Smooth muscle cell (in vitro differentiated cells): ENCODE measurements at regions not wholly inside any gene's neighbourhood (a gene's known extent, or its start where the extent isn't known, plus 50 kb on each side); places are given as distances from the start of the nearest gene placed in this dataset.

Source experiments
- DNase-seq: peaks from one replicate; lab custom pipeline; 2025; ENCODE audit not compliant: unreplicated experiment; lab: John Stamatoyannopoulos, UW
- H2AFZ ChIP-seq: fragments of 200-600 bp; sonication (generic); 2 replicates; pipeline ENCODE4 v1.6.0; 2016; ENCODE audit warnings: antibody characterized with exemption, low read depth, mild to moderate bottlenecking
- H3F3A ChIP-seq: fragments of 200-600 bp; sonication (generic); 2 replicates; pipeline ENCODE4 v1.6.0; 2017; ENCODE audit warnings: antibody characterized with exemption, low read depth
- H3K27ac ChIP-seq: fragments of 200-600 bp; sonication (generic); 2 replicates; pipeline ENCODE4 v1.5.1; 2016; ENCODE audit warnings: low read depth, mild to moderate bottlenecking
- H3K27me3 ChIP-seq: fragments of 200-600 bp; sonication (generic); 2 replicates; pipeline ENCODE4 v1.6.1; 2016; ENCODE audit warnings: low read depth, mild to moderate bottlenecking
- H3K36me3 ChIP-seq: fragments of 200-600 bp; sonication (generic); 2 replicates; pipeline ENCODE4 v1.5.1; 2016; ENCODE audit warnings: low read depth
- H3K4me1 ChIP-seq: fragments of 200-600 bp; sonication (generic); 2 replicates; pipeline ENCODE4 v1.5.1; 2016; ENCODE audit warnings: low read depth
- H3K4me2 ChIP-seq: fragments of 200-600 bp; sonication (generic); 2 replicates; pipeline ENCODE4 v1.6.0; 2016; ENCODE audit warnings: mild to moderate bottlenecking
- H3K4me3 ChIP-seq: fragments of 200-600 bp; sonication (generic); 2 replicates; pipeline ENCODE4 v1.5.1; 2016; ENCODE audit warnings: mild to moderate bottlenecking
- H3K79me2 ChIP-seq: fragments of 200-600 bp; sonication (generic); 2 replicates; pipeline ENCODE4 v1.6.0; 2016; ENCODE audit warnings: low read depth, mild to moderate bottlenecking
- H3K9ac ChIP-seq: fragments of 200-600 bp; sonication (generic); 2 replicates; pipeline ENCODE4 v1.6.0; 2016; ENCODE audit warnings: low read depth
- H3K9me3 ChIP-seq: fragments of 200-600 bp; sonication (generic); replicated peaks from 2 replicates; pipeline ENCODE4 v1.5.1; 2016; ENCODE audit warnings: low read depth
- H4K20me1 ChIP-seq: fragments of 200-600 bp; sonication (generic); 2 replicates; pipeline ENCODE4 v1.6.0; 2016; ENCODE audit warnings: low read depth
- WGBS: methylation state at CpG from one replicate; pipeline ENCODE4 v1.1.7; 2016; ENCODE audit warnings: low lambda C conversion rate; 5-methylcytosine and 5-hydroxymethylcytosine counted together
- TF ChIP-seq, protein P1 (sequence below): fragments of 200-600 bp; sonication (generic); IDR thresholded peaks from 2 replicates; pipeline ENCODE4 v1.5.1; 2017; ENCODE audit warnings: borderline replicate concordance, mild to moderate bottlenecking, antibody characterized with exemption; ENCODE audit not compliant: insufficient read depth, poor library complexity, severe bottlenecking

DNA sequence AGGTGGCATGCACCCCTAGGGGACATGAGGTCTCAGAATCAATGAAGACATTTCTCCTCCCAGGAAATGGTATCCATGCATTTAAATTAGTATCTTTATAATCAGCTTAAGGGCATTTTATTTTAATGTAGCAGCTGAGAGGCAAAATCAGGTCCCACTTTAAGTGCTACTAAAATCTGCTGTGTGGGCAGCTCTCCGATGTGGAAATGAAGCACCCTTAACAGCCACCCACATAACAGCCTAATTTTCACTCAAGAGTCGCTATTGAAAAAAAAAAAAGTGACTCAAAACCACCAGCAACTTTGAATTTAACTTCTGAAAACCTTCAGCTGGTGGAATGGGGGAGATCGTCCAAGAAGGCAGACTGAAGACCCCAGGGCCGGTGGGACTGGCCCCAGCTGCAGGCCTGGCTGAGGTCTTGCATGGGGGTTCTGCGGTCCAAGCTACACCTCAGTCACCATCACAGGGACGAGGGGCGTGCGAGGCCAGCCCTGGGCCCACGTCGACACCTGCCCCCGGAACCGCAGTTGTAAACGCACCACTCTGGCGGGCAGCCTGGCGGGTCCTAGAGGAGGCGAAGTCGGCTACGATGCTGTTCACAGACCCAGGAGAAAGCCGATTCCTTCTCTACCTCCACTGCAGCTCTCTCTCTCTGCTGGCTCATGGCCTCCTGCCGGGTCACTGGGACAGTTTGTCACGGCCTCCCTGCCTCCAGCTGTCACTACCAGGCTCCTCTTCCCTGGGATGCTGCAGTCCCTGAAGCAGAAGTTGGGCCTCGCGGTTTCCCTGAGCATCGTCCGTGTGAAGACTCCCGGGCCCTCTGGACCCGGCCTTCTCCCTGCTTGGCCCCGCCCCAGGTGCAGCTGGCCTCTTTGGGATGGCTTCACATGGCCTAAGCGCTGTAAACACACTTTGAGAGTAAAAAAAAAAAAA lies 111.9 kb downstream of the KCNF1 start:
- DNase-seq: no peak
- H3K4me3 ChIP-seq: no peak overlapping the region
- no peaks in the 10 kb centered on the region for H3K27me3 ChIP-seq
- TF ChIP-seq, protein P1, sequence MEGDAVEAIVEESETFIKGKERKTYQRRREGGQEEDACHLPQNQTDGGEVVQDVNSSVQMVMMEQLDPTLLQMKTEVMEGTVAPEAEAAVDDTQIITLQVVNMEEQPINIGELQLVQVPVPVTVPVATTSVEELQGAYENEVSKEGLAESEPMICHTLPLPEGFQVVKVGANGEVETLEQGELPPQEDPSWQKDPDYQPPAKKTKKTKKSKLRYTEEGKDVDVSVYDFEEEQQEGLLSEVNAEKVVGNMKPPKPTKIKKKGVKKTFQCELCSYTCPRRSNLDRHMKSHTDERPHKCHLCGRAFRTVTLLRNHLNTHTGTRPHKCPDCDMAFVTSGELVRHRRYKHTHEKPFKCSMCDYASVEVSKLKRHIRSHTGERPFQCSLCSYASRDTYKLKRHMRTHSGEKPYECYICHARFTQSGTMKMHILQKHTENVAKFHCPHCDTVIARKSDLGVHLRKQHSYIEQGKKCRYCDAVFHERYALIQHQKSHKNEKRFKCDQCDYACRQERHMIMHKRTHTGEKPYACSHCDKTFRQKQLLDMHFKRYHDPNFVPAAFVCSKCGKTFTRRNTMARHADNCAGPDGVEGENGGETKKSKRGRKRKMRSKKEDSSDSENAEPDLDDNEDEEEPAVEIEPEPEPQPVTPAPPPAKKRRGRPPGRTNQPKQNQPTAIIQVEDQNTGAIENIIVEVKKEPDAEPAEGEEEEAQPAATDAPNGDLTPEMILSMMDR: no peak
- H3K9me3 ChIP-seq: no peaks in the 10 kb centered on the region
- no peaks in the 10 kb centered on the region for H3K36me3 ChIP-seq
- H4K20me1 ChIP-seq: no peaks in the 10 kb centered on the region
- no peak overlapping the region for H3K27ac ChIP-seq
- H3K79me2 ChIP-seq: no peaks in the 10 kb centered on the region
- H2AFZ ChIP-seq: no peak overlapping the region
- no peak overlapping the region for H3K9ac ChIP-seq
- WGBS: 94% methylated on average over 29 of the region's 29 CpGs
- no peaks in the 10 kb centered on the region for H3F3A ChIP-seq
- no peak overlapping the region for H3K4me2 ChIP-seq
- H3K4me1 ChIP-seq: no peaks in the 10 kb centered on the region

DNA sequence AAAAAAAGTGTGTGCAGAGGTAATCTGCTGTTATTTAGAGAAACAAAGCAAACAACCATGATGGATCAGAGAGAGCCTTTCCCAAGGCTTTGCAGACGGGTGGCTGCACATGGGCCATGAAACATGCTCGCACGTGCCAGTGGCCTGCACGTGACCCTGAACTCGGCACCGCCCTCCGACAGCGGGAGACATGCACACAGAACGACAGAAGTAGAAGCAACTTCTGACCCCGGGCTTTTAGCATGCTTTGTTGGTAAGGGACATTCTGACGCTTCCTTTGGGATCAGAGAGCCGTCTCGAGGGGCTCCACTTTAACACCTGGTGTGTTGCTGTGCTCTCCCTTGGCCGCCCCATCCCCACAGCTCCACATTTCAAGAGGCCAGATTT lies 112.5 kb downstream of the KCNF1 start:
- H3K4me3 ChIP-seq: no peak overlapping the region
- no peak for DNase-seq
- TF ChIP-seq, protein P1: no peak

DNA sequence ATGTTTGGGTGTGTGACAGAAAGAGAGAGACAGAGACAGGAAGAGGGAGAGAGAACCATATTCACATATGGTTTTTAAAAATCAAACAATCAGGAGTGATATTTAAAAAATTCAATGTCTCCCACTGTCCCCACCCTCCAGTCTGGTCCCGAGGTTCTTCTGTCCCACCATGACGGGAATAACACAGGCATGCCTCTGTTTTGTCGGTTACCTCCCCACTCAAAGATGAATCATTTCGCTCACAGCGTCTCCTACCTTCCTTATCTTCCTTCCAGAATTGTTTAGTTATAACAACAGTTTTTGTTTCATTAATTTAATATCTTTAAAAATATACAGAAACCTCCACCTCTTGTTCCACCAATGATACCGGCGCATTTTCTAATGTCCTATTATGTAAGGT lies 113.0 kb downstream of the KCNF1 start:
- Histone ChIP-seq H3K27ac (no peak overlapping the region), H3F3A (no peaks in the 10 kb centered on the region), H3K9me3 (no peaks in the 10 kb centered on the region), H3K9ac (no peak overlapping the region), H2AFZ (no peak overlapping the region), H3K79me2 (no peaks in the 10 kb centered on the region), H3K4me3 (no peak overlapping the region), H4K20me1 (no peaks in the 10 kb centered on the region), H3K4me1 (no peaks in the 10 kb centered on the region), H3K4me2 (no peak overlapping the region), H3K36me3 (no peaks in the 10 kb centered on the region), H3K27me3 (no peaks in the 10 kb centered on the region)
- no peak for DNase-seq
- 89% methylated on average over 7 of the region's 7 CpGs for WGBS
- TF ChIP-seq, protein P1: no peak

More for the DNA sequence above, 112.5 kb downstream of the KCNF1 start:
- Histone ChIP-seq H3K4me1 (no peaks in the 10 kb centered on the region), H2AFZ (no peak overlapping the region), H3K9ac (no peak overlapping the region), H3K27ac (no peak overlapping the region), H3K4me2 (no peak overlapping the region), H3K79me2 (no peaks in the 10 kb centered on the region), H3K9me3 (no peaks in the 10 kb centered on the region), H4K20me1 (no peaks in the 10 kb centered on the region), H3K36me3 (no peaks in the 10 kb centered on the region), H3F3A (no peaks in the 10 kb centered on the region), H3K27me3 (no peaks in the 10 kb centered on the region)
- 84% methylated on average over 14 of the region's 14 CpGs for WGBS

DNA sequence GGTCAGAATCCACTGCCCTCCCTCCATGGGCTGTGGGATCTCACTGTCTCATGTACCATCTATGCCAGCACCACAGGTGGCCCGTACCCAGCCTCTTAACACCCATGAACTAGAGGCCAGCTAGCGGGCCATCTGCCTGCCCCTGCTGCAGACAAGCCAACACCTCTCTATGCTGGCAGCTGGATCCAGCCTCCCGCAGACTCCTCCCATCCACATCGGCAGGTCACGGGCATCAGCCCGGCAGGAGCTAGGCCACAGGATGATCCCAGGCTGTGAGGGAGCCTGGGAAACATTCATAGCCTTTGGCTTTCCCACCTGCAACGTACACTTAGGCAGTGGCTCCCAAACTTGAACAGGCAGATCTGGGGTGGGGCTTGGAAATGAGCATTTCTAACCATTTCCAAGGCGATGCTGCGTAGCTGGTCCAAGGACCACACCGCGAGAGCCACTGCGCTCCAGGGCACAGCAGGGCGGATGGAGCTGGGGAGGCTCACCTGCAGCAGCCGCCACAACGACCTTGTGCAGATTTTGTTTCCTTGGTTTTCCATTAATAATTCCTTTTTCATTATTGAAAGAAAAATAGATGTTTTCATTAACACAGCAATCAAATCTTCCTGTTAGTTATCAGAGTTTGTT lies 114.7 kb downstream of the KCNF1 start:
- H3K79me2 ChIP-seq: no peaks in the 10 kb centered on the region
- no peaks in the 10 kb centered on the region for H3F3A ChIP-seq
- DNase-seq: no peak
- no peaks in the 10 kb centered on the region for H3K4me1 ChIP-seq
- WGBS: 95% methylated on average over 15 of the region's 15 CpGs
- H3K27ac ChIP-seq: no peak overlapping the region
- no peak overlapping the region for H3K9ac ChIP-seq
- no peaks in the 10 kb centered on the region for H4K20me1 ChIP-seq
- no peak overlapping the region for H2AFZ ChIP-seq
- no peak overlapping the region for H3K4me3 ChIP-seq
- H3K4me2 ChIP-seq: no peak overlapping the region
- H3K27me3 ChIP-seq: no peaks in the 10 kb centered on the region
- TF ChIP-seq, protein P1: no peak
- H3K9me3 ChIP-seq: no peaks in the 10 kb centered on the region
- no peaks in the 10 kb centered on the region for H3K36me3 ChIP-seq
